COR-L47 (cell line): ENCODE measurements at regions not wholly inside any gene's neighbourhood (a gene's known extent, or its start where the extent isn't known, plus 50 kb on each side); places are given as distances from the start of the nearest gene placed in this dataset.

Experiments
- DNase-seq: peaks from one replicate; lab custom pipeline; 2025; lab: John Stamatoyannopoulos, UW

DNA sequence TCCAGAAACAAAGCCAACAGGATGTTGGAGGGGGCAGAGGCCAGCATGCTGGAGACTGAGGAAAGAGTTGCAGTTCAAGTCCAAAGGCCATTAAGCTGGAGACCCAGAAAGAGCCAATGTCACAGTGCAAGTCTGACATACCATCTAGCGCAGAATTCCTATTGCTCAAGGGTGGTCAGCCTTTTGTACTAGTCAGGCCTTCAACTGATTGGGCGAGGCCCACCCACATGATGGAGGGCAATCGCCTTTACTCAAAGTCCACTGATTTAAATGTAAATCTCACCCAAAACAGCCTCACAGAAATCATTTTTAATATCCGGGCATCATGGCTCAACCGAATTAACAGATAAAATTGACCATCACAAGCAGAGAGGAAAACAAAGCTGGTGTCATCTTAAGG is 113.9 kb downstream of the RCN1 start:
- DNase-seq, result no peak

DNA sequence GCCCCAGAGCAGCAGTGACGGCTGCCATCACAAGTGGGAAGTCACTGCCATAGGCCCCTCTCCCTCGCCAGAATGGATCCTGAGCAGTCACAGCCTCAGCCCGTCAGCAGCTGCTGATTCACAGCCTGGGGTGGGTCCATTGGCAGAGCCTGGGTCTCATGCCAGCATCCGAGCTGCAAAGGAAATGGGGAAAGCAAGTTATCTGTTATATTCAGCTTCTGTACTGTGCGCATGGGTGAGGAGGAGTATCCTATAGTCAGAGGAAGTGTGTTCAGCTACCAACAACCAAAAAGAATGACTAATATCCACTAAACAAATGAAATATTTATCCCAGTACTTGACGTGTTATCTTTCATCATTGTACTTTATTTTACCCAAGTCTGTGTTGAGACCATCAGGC is 119.7 kb downstream of the RCN1 start:
- no peak for DNase-seq

DNA sequence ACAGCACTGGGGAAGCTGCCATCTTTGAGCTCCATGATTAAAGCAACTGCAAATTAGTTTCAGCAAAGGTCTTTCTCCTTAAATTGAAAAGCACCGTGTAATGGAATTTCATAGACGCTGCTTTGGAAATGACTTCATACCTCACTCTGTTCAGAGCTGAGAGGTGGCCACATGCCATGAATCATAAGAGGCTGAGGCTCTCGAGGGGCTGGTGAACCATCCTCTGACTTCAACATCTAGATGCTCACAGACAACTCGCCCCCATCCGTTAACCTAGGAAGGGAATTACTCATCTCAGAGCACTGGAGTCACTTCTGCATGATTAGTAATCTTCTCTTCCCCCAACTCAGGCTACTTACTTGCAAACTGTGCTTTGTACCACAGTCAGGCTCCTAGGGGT is 122.3 kb downstream of the RCN1 start:
- no peak for DNase-seq

DNA sequence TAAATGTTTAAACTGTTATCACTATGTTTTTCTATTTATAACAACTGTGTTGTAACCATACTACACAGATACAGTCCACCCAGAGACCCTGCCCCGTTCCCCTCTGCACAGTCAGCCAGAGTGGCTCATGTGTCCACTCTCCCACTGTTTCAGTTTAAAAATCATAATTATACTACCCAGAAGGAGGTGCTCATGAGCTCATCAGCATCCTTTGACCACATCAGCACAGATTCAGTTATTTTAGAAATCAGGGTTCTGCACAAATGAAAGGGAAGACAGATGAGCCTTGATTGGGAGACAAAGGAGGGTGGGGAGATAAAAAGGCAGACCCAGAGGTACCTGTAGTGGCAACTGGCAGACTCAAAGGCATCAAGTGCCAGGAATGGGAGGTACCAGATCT is 124.3 kb downstream of the RCN1 start:
- no peak for DNase-seq

DNA sequence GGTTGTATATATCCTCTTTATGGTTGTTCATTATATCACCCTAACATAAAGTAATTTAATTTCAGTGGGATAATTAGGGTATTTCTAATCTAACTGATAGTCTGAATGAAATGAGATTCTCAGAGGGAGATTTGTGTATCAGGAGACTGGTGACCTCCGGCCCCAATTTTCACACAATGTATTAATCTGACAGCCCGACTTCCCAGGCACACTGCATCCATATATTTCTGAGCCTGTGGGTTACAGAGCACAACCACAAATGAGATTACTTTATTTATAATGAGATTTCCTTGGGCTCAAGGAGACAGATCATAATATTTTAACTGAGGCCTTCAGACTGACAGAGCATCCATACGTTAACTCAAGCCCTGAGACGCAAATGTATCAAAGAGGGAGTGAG is 125.9 kb downstream of the RCN1 start:
- no peak for DNase-seq

DNA sequence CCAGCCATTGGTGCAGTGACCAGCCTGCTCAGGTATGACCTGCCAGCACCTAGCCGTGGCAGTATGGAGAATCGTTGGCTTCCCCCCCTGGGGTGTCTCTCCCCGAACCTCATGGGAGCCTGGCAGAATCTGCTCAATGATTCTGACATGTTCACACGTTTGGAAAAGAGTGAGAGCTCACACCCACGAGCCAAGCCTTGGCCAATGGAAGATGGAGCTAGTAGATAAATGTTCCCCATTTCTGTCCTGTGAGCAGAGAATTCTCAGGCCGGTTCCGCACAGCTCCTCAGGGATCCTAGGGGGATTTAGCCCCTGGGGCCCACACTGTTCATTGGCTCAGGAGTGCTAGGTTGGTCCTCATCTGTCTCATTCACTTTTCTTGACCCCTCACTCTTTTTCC is 128.4 kb downstream of the RCN1 start:
- DNase-seq, result no peak

DNA sequence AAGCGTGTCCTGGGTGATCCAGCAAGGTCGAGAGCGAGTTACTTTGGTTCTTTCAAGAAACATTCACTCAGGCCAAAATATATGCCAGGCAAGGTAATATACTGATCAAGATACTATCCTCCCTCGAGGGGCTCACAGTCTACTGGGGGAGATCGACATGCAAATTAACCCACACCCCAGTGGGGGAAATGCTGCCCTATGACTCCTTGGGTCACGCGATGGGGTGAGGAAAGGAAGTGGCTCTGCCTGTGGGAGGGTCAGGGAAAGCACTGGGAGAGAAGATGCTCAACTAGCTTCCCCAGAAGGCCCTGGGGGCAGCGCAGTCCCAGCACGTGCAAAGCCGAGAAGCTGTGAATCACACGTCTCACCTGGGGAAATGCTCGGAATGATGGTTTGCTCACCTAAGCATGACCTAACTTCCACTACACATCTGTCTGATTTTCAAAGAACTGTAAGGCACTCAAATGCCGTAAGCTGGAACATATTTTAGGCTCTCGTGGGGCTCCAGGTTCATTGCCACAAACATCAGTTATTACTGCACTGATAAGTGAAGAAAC is 130.7 kb downstream of the RCN1 start:
- DNase-seq, result no peak

DNA sequence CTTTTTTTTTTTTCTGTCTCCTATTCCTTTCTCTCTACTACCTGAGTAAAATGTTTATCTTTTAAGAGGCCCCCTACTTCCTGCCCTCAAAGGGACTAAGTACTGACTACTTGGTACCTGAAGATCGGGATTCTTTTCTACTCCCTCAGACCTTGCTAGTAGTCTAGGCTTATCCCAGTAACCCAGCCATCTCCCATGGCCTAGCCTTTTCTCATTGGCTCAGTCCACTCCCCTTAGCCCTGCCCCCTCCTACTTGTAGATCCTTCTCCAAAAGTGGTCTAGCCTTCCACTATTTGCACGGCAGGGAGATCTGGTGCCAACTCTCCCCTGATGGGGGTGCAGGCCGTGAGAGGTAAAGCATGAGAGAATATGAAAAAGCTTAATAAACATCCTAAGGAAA is 133.7 kb downstream of the RCN1 start:
- DNase-seq, result no peak

DNA sequence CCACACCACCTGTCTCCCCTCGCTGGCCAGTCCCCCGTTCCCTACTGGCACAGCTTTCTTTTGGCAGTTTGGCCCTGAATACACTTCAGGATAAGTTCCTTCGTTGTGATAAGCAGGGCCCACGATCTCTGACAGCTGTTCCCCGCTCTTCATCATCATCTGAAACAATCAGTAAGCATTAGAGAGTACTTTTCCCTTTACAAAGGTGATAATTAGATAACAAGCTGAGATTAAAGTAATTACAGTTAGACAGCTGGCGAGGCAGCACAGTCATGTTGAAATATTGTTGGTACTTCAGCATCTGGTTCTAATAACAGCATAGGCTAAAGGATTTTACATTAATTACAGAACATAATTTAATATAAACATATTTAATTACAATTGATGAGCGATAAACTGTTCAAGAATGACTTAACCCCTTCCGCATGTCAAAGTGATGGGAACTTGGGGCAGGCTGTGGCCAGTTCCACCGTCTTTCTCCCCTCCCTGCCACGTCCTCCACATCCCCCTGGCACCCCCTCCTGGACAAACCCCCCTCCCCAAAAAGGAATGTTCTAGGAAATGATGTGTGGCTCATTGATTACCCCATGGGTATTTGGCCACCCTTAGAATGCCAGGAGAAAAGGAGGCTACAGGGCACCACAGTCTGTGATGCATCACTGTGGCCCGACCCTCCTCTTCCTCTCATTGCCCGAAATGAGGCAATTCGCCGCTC is 134.9 kb downstream of the RCN1 start:
- DNase-seq, result peak; percentile 58

DNA sequence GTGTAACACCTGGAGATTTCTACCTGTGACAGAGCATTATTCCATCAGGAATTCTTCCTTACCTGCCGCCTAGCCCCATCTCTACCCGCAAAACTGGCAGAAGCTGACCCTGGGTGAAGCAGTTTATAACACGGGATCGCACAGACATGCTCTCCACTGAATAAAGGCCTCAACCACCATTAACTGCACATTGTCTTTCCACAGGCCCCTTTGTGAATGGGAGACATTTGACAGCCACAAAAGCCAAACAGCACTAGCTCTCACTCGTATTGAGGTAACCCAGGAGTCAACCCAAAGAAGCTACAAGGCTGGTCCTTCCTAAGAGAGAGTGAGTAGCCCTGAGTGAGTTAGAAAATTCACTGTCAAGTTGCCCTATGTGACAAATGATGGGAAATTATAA is 135.6 kb downstream of the RCN1 start:
- no peak for DNase-seq

DNA sequence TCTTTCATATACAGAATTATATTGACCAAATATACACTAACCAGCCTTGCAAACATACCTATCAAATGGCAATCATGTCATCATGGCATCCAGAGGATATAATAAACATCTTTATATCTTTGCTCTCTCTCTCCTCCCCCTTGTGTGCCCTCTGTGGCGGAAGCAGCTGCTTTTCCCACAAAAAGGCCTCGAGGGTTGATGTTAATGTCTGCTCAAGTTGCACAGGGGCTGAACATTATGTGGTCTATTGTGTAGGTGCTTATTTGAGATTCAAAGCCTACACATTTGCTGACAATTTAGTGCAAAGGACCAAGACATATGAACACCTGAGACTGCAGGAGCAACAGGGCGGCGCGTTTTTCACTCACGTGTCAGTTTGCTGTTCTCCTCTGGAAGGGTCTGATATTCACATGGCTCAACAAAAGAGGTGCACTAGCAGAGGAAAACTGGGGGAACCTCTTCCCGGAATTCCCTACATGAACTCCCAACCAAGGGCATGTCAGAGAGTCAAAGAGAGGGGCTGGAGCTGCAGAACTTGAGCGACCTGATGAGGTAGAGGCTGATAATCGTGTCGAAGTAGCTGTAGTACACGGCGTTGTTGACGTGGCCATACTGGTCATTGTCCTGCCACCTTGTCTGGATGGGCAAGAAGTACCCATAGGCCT is 138.8 kb downstream of the RCN1 start:
- no peak for DNase-seq

DNA sequence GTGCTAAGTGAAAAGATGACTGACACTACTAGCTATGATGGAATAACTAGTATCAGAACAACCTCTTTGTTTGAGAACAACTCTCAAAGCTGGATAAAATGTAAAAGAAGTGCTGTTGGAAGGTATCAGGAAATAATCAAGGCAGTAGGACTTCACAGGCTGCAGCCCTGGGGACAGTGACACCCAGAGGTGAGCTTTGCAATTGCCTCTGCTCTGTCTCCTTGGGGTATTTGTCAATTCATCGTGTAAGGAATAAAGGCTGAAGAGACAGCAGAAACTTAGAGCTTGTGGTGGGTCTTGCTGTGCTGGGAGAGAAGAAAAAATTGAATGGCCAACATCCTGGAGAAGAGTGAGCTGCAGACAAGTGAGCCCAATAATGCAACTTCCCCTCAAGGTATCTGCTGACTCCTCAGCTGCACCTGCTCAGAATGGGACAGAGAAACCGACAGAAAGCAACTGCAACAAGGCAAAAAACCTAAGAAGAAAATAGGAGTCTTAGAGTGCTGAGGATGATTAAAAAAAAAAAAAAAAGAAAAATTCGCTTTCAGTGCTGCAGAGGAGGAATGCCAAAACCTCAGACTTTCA is 141.1 kb downstream of the RCN1 start:
- DNase-seq, result peak; percentile 13

DNA sequence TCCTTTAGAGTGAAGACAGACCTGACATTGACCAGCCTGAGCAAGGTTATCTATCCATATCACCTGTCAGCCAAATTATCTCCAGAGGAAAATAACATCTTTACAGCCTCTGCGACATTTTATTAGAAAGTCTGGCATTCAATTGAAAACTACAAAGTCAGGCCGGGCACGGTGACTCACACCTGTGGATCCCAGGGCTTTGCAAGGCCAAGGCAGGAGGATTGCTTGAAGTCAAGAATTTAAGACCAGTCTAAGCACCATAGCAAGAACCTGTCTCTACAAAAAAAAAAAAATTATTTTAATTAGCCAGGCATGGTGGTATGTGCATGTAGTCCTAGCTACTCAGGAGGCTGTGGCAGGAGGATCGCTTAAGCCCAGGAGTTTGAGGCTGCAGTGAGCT is 141.6 kb downstream of the RCN1 start:
- DNase-seq, result no peak

DNA sequence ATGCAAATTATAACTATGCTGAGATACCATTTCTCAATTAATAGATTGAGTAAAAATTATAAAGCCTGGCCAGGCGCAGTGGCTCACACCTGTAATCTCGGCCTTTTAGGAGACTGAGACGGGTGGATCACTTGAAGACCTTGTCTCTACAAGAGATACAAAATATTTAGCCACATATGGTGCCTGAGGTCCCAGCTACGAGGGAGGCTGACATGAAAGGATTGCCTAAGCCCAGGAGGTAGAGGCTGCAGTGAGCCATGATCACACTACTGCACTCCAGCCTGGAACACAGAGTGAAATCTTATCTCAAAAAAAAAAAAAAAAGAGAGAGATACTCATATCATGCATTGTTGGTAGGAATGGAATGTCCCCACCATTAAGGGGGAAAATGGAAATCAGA is 142.4 kb downstream of the RCN1 start:
- DNase-seq, result no peak

DNA sequence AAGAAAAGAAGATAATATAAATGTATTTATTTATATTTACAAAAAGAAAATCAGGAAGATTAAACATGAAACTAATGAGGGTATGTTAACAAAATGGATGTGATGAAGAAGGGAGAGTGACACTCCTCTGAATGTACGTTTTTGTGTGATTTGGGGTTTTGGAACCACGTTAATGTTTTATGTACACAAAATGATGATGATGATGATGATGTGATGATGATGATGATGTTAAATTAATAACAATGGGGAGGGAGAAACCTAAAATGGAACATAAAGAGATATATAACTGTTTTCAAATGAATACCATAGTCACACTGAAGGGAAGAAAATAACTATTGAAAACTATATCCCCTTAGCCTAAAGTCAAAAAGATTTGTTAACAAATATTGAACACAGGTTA is 143.1 kb downstream of the RCN1 start:
- DNase-seq, result no peak

DNA sequence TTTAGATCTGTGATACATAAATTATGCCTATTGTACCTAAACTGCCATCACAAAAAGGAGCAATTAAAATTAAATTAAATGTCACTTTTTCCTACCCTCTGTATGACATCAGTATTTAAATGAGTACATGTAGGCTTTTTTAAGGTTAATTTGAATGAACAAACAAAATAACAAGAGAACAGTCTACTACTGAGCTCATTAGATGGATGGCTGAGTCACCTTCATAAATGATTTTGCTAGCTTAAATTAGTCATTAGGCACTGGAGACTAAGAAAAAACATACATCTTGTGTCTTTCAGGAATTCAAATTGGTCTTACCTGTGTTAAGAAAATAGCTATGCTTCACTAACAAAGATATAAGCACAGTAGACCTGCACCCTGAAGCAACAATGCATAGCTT is 153.6 kb downstream of the RCN1 start:
- DNase-seq, result no peak

DNA sequence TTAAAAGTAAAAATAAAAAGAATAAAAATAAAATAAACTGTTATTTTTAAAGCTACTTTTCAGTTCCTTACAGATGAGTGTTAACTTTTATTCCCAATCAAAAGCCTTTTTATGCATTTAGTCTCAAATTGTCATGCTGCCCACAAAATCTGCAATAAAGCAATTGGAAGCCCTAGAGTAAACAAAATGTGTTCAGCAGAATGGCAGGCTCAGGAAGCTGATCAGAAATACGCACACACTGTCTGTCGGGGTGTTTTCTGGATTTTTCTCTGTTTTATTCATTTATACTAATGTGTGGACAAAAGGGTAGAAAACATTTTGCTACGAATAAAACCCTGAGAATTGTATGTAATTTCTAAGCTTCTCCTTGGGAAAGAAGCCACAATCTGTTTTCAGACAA is 162.8 kb downstream of the RCN1 start:
- no peak for DNase-seq

DNA sequence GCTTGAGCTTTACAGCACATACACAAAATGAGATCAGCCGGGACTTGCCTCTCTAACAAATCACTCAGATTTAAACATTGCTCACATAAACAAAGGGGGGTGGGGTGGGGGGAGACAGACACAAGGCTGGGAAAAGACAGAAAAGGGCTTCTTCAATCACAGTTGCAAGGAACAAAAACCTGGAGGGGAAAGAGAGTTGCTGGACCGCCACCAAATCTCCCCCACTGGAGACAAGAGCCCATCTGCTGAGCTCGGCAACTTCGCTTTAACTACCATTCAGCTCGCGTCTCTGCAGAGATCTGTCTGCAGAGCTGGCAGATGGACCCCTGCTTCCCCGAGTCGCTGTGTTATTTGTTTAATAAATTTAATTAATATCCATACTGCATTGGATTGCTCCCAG is 165.0 kb downstream of the RCN1 start:
- no peak for DNase-seq

DNA sequence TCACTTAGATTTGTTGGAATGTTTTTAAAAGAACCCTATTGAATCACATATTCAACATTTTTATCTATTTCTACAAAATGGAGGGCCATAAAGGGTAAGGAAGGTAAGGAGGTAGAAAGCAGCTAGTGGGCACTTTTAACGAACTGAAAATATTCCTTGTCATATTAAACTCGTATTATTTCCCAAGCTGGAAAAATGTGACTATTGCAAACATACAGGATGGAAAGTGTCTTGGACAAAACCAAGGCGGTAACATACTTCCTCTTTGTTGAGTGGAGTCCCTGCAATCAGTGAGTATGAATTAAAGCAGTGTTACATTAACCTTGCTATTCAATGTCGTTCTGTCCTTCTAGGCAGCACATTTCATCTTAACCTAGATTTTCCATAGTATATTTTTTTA is 165.6 kb downstream of the RCN1 start:
- no peak for DNase-seq

DNA sequence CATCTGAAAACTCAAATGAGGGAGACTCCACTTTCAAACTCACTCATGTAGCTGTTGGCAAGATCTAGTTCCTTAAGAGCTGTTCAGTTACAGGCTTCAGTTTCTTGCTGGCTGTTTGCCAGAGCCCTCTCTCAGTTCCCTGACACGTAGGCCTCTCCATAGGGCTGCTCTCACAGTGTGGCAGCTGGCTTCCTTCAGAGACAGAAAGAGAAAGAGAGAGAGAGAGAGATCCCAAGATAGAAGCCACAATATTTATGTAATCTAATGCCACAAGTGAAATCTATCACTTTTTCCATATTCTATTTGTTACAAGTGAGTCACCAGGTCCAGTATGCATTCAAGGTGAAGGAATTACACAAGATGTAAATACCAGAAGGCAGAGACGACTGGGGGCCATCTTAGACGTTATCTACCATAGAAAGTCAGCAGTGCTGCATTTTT is 168.8 kb downstream of the RCN1 start:
- no peak for DNase-seq

DNA sequence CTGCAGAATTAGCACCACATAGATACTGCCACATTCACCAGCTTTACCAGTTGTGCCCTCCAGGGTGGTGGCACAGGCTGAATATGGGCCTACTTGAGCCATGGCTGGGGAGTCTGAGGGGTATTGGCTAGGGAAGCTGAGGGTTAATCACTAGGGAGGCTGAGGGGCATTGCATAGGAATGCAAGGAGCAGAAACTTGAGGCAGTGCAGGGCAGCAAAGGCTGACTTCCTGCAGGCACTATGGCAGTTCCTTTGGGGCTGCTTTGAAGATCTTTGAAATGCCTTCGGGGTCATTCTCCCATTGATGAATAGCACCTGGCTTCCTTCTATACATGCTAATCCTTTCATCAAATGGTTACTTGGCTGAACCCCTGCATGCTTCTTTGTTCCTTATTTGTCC is 171.5 kb downstream of the RCN1 start:
- no peak for DNase-seq

DNA sequence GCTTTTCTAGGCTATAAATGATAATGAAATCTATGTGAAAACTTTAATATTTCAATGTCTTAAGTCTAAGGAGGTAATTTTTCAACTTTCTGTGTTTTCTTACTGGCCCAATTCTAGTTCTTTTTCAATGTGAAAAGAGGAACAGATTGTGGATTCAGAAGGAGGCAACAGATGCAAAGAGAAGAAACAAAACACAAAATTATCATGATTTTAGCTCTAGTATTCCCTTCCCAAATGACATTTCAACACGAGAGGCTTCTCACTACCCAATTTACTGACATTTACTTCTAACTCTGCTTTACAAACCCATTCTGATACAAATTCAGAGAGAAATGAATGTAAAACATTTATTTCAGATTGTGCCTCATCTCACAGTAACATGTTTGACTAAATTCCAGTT is 169.4 kb downstream of the WT1 start:
- no peak for DNase-seq

DNA sequence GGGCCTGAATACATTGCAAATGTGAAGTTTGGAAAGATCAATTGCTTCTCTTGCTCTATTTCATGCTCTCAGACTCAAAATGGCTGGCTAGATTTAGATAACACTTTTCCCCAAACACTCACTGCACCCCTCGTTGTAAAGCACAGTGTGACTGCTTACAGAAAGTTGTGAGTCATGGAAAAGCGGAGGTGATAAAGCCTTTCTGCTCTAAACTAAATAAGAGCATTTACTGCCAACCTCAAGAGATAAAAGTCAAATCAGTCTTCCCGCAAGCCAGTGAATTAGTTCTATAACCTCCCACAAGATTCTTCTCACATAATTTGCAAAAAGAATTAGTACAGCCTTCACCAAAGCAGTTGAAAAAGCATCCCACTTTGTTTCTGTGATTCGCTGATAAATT is 168.7 kb downstream of the WT1 start:
- no peak for DNase-seq
